CD4-positive, alpha-beta T cell treated with Interleukin-6 at 100 ng/mL for 8 hours (primary cell): ENCODE measurements at regions not wholly inside any gene's neighbourhood (a gene's known extent, or its start where the extent isn't known, plus 50 kb on each side); places are given as distances from the start of the nearest gene placed in this dataset.

ENCODE experiments used
- DNase-seq: peaks from one replicate; pipeline ENCODE4 v3.0.0-alpha.2; 2020; ENCODE audit warnings: mixed read lengths, low spot score

- DNase-seq = no peak
These were observed 283.6 kb downstream of the CYP26B1 start for GRCh38 chr2:71864085-71864484.

DNA sequence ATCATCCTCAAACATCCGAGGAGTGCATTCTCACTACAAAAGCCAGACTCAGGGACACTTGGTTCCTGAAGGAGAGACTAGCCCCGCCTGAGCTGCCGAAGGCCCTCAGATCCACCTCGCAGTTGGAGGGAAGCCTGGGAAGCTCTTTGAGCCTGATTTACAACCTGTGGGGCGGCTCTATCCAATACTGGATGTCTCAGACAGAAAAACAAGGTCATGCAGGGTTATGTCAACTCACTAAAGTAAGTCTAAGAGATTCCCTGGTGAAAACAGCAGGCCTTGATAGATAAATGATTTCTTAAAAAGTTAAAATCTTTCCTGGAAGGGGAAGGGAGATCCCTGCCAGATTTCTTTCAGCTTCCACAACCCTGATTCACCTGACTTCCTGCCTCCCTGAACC, 284.3 kb downstream of the CYP26B1 start:
- DNase-seq = no peak

- no peak for DNase-seq
These were observed 284.7 kb downstream of the CYP26B1 start for GRCh38 chr2:71862921-71863320.

GRCh38 chr2:71861186-71862160, 286.2 kb downstream of the CYP26B1 start:
- no peak for DNase-seq

DNA sequence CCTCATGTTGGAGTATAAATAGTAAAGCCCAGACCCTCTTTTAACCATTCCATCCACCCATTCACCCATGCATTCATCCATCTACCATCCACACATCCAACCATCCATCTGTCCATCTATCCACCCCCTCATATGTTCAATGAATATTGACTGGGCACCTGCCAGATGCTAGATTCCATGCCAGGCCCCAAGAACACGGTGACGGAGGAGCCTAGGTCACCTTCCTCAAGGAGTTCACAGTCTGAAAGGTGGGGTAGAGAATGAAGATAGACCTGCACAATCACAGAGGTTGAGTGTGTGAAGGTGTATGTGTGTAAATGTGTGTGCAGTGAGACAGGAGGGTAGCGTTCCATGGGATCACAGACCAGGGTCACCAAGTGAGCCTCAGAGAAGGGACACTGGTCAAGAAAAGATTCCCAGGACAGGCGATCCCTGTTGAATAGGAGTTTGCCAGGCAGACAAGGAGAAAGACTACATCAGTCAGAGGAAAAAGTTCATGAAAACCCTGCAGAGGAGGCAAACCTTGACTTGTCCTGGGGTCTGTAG, 287.2 kb downstream of the CYP26B1 start:
- no peak for DNase-seq

- DNase-seq = no peak
These were observed 288.3 kb downstream of the CYP26B1 start for GRCh38 chr2:71859211-71859847.

GRCh38 chr2:71858071-71858470, 289.6 kb downstream of the CYP26B1 start:
- DNase-seq = no peak

GRCh38 chr2:71857636-71858035, 290.0 kb downstream of the CYP26B1 start:
- no peak for DNase-seq

GRCh38 chr2:71856773-71857525, 290.7 kb downstream of the CYP26B1 start:
- no peak for DNase-seq

GRCh38 chr2:71853858-71854257, 293.8 kb downstream of the CYP26B1 start:
- DNase-seq = no peak

GRCh38 chr2:71852141-71852711, 295.4 kb downstream of the CYP26B1 start:
- no peak for DNase-seq

- no peak for DNase-seq
These were observed 296.4 kb downstream of the CYP26B1 start for GRCh38 chr2:71851094-71851750.

GRCh38 chr2:71850306-71850801, 297.3 kb downstream of the CYP26B1 start:
- no peak for DNase-seq

- no peak for DNase-seq
These were observed 297.9 kb downstream of the CYP26B1 start for GRCh38 chr2:71849607-71850305.

DNA sequence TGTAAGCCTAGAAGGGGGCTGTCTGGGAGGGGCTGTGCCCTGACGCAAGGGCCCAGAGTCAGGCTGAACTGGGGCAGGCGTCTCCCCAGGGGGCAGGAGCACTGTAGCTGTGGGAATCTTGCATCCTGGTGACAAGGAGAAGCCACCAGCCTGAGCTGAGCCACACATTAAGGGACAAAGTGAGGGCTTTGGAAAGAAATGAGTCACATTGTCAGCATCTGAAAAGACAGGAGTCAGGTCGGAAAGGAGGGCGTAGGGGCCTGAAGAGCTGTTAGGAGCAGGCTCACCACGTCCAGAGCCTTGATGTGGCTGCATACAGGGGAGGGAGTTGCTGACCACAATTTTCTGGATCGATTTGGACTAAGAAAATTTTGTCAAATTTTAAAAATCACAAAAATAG, 298.6 kb downstream of the CYP26B1 start:
- no peak for DNase-seq

- no peak for DNase-seq
These were observed 300.9 kb downstream of the CYP26B1 start for GRCh38 chr2:71846669-71847291.

DNA sequence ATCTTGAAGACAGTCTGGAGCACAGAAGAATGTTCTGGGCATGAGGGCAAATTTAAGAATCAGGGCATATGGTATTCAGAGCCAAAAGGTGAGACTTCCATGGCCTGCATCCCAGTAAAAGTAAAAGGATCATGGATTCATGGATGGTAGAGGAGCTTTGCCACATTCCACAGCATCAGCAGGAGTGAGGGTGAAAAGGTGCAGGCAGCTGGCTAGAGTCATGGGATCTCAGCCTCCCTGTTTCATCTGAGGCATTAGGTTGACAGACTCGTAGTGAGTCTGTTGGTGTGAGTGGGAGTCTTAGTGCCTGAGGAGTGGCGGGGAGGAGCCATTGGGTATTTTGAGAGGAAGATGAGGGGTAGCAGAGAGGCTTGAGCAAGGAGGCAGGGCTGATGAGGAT, 301.6 kb downstream of the CYP26B1 start:
- no peak for DNase-seq

- DNase-seq = no peak
These were observed 302.7 kb downstream of the CYP26B1 start for GRCh38 chr2:71844967-71845366.

- no peak for DNase-seq
These were observed 304.2 kb downstream of the CYP26B1 start for GRCh38 chr2:71843391-71843850.

GRCh38 chr2:71842744-71843143, 304.9 kb downstream of the CYP26B1 start:
- no peak for DNase-seq
